Mesothelial cell of epicardium (in vitro differentiated cells): ENCODE measurements at regions not wholly inside any gene's neighbourhood (a gene's known extent, or its start where the extent isn't known, plus 50 kb on each side); places are given as distances from the start of the nearest gene placed in this dataset.

Experiments used
- DNase-seq, 2 experiments: peaks; one replicate each; pipeline ENCODE4 v3.0.0; 2021; ENCODE audit warnings: low spot score in 2 of 2; ENCODE audit not compliant: unreplicated experiment in 2 of 2
- H3K27ac Mint-ChIP-seq: 2 replicates; pipeline ENCODE4 v1.8.0; 2021; ENCODE audit warnings: mixed read lengths
- H3K27me3 Mint-ChIP-seq: 2 replicates; pipeline ENCODE4 v1.8.0; 2021; ENCODE audit warnings: low read depth, mixed read lengths
- H3K36me3 Mint-ChIP-seq: 2 replicates; pipeline ENCODE4 v1.8.0; 2021; ENCODE audit warnings: mixed read lengths
- H3K4me1 Mint-ChIP-seq: 2 replicates; pipeline ENCODE4 v1.8.0; 2021; ENCODE audit warnings: mixed read lengths
- H3K4me3 Mint-ChIP-seq: 2 replicates; pipeline ENCODE4 v1.8.0; 2021; ENCODE audit warnings: mild to moderate bottlenecking, moderate library complexity, mixed read lengths
- H3K9me3 Mint-ChIP-seq: 2 replicates; pipeline ENCODE4 v1.8.0; 2021; ENCODE audit warnings: mixed read lengths
- TF ChIP-seq, protein P1 (sequence below): fragments of 200-600 bp; sonication (generic); IDR thresholded peaks from one replicate; pipeline ENCODE4 v1.5.0; 2021; ENCODE audit warnings: antibody characterized with exemption; ENCODE audit not compliant: unreplicated experiment

DNA sequence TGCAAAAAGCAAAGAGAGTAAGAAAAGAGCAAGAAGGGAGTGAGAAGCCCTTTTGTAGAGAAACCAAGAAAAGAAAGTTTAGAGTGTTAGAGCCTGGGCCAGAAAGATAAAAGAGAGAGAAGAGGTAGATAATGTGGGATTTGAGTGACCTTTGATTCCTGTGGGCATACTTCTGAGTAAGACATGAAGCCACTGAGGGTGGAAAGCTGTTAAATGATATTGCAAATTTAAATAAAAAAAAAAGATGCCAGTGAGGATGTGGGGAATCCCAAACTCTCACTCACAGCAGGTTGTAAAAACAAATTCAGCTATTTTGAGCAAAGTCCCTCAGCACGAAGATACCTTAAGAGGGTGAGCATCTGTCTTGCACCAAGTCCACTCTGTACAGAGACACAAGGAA lies 59.4 kb upstream of the TOP3B start:
- DNase-seq = no peak
- TF ChIP-seq, protein P1, sequence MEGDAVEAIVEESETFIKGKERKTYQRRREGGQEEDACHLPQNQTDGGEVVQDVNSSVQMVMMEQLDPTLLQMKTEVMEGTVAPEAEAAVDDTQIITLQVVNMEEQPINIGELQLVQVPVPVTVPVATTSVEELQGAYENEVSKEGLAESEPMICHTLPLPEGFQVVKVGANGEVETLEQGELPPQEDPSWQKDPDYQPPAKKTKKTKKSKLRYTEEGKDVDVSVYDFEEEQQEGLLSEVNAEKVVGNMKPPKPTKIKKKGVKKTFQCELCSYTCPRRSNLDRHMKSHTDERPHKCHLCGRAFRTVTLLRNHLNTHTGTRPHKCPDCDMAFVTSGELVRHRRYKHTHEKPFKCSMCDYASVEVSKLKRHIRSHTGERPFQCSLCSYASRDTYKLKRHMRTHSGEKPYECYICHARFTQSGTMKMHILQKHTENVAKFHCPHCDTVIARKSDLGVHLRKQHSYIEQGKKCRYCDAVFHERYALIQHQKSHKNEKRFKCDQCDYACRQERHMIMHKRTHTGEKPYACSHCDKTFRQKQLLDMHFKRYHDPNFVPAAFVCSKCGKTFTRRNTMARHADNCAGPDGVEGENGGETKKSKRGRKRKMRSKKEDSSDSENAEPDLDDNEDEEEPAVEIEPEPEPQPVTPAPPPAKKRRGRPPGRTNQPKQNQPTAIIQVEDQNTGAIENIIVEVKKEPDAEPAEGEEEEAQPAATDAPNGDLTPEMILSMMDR = no peak
- no peak overlapping the region for H3K4me3 Mint-ChIP-seq
- no peak overlapping the region for H3K27ac Mint-ChIP-seq
- H3K9me3 Mint-ChIP-seq = no peaks in the 10 kb centered on the region
- peaks cover 51% of the 10 kb centered on the region for H3K27me3 Mint-ChIP-seq
- H3K36me3 Mint-ChIP-seq = no peaks in the 10 kb centered on the region
- H3K4me1 Mint-ChIP-seq = no peaks in the 10 kb centered on the region

DNA sequence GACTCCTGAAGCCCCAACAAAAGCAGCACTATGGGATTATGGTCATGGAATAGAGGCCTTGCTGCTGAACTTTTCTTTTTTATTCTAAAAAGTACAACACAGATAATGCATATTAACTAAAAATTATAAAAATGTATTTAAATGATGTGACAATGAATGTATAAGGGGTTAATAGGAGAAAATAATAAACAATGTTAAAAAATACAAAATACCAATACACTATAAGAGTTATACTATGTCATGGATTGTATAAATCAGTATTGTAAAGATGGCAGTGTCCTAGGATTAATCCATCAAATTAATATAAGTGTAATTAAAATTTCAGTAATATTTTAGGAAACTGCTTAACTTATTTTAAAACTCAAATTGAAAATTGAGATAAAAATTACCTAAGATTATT lies 58.3 kb upstream of the TOP3B start:
- Mint-ChIP-seq H3K9me3 (no peaks in the 10 kb centered on the region), H3K27me3 (peaks cover 43% of the 10 kb centered on the region), H3K27ac (no peak overlapping the region), H3K4me3 (no peak overlapping the region), H3K36me3 (no peaks in the 10 kb centered on the region), H3K4me1 (no peaks in the 10 kb centered on the region)
- no peak for DNase-seq
- TF ChIP-seq, protein P1 = no peak

DNA sequence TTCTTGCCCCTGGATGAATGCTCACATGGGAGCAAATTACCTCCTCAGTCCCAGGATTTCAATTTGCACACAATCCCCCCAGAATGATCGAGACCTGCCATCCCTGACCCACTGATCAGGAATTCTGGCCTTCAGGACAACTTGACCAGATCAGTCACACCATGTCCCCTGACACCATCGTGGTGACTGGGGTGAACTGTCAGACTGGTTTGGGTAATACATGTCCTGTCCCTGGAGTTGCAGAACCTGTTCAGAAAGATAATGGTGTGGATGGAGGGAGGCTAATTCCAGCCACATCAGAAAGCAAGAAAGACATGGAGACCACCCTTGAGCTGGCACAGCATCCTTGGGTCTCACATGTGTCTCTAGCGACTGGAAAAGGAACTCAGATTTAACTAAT lies 57.9 kb upstream of the TOP3B start:
- peaks cover 45% of the 10 kb centered on the region for H3K27me3 Mint-ChIP-seq
- H3K9me3 Mint-ChIP-seq = no peaks in the 10 kb centered on the region
- TF ChIP-seq, protein P1 = no peak
- H3K4me3 Mint-ChIP-seq = no peak overlapping the region
- no peaks in the 10 kb centered on the region for H3K36me3 Mint-ChIP-seq
- H3K27ac Mint-ChIP-seq = no peak overlapping the region
- no peak for DNase-seq
- H3K4me1 Mint-ChIP-seq = no peaks in the 10 kb centered on the region

DNA sequence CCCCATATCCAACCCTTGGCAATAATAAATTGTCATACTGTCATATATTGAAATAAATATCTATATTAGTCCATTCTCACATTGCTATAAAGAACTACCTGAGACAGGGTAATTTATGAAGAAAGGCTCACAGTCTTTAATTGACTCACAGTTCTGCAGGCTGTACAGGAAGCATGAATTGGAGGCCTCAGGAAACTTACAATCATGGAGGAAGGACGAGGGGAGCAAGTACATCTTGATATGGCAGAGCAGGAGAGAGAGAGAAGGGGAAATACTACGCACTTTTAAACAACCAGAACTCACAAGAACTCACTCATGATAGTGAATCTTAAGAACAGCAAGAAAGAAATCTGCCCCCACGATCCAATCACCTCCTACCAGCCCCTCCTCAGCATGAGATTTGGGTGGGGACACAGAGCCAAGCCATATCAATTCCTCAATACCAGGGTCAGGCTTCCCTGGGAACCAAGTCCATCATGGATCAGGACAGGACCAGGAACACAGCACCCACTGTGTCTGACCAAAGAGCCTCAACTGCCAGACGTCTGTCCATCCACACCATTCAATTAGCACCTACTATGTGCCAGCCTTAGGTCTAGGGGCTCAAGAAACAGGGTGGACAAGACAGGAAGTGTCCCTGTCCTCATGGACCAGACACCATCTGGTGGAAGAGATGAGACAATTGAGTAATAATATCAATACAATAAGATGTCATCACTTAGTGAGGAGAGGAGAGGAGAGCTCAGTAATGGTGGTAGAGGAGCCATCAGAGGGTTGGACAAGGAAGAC lies 56.9 kb upstream of the TOP3B start:
- TF ChIP-seq, protein P1 = no peak
- Mint-ChIP-seq H3K4me3 (no peak overlapping the region), H3K9me3 (no peaks in the 10 kb centered on the region), H3K36me3 (no peaks in the 10 kb centered on the region), H3K27me3 (peaks cover 44% of the 10 kb centered on the region), H3K4me1 (no peaks in the 10 kb centered on the region), H3K27ac (no peak overlapping the region)
- no peak for DNase-seq

DNA sequence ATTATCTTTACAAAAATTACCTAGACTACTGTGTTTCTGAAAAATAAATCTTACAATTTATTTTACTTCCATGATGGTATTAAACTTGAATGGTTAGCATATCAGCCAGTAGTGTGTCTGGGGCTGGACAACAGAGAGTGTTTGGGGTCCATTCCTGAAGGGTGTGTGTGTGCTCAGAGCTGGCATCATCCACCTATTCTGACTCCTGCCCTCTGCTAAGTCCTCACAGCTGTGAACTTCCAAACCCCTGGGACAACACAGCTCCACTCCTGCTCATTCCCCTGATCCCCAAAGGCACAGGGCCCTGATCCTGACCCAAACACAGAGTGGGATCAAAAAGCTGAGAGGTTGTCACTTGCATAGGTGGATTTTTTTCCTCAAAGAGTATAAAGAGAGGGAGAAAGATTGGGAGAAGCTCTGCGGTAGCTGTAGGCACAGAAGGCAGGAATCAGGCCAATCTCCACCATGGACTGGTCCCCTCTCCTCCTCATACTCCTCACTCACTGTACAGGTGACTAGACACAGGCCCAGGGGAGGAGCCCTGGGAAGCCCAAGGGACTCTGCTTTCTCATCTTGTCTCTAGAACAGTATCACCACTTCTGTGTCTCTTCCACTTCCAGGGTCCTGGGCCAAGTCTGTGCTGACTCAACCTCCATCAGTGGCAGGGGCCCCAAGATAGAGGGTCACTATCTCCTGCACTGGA lies 55.7 kb upstream of the TOP3B start:
- DNase-seq = no peak
- no peak overlapping the region for H3K27ac Mint-ChIP-seq
- H3K4me3 Mint-ChIP-seq = no peak overlapping the region
- H3K36me3 Mint-ChIP-seq = no peaks in the 10 kb centered on the region
- H3K27me3 Mint-ChIP-seq = peaks cover 46% of the 10 kb centered on the region
- H3K9me3 Mint-ChIP-seq = no peaks in the 10 kb centered on the region
- no peaks in the 10 kb centered on the region for H3K4me1 Mint-ChIP-seq
- TF ChIP-seq, protein P1 = no peak
